Panc1 (cell line): ENCODE measurements at regions not wholly inside any gene's neighbourhood (a gene's known extent, or its start where the extent isn't known, plus 50 kb on each side); places are given as distances from the start of the nearest gene placed in this dataset.

Experiments used
- ATAC-seq: fragments of 200-7000 bp; cut with Tn5 transposase; 2 replicates; pipeline ENCODE4 v1.9.1; 2020; ENCODE audit warnings: mild to moderate bottlenecking, moderate library complexity
- BruUV-seq: library from RNA; stranded (reverse); fragments of 400-500 nt; replicated peaks from 2 replicates; lab custom pipeline; 2021; lab: Mats Ljungman, UMichigan
- CTCF ChIA-PET: fragments of 300-600 bp; sonication (Branson Sonifier 250); formaldehyde crosslinking; loops from one replicate; lab custom pipeline; 2022; ENCODE audit warnings: antibody characterized with exemption; lab: Charles Lee
- POLR2A ChIA-PET: fragments of 300-600 bp; sonication (Branson Sonifier 250); formaldehyde crosslinking; loops from one replicate; lab custom pipeline; 2022; ENCODE audit warnings: antibody characterized with exemption; lab: Charles Lee
- DNase-seq: peaks from one replicate; pipeline ENCODE4 v3.0.0-alpha.2; 2010; ENCODE audit warnings: low read depth, low spot score
- H3K27ac ChIP-seq: 2 replicates; pipeline ENCODE4 v1.5.1; 2011; ENCODE audit warnings: mild to moderate bottlenecking, low read length, inconsistent platforms
- H3K27me3 ChIP-seq: fragments of 200-500 bp; sonication (Bioruptor generic); 2 replicates; pipeline ENCODE4 v1.6.0; 2014; ENCODE audit warnings: low read length, inconsistent platforms; ENCODE audit not compliant: control insufficient read depth, insufficient read depth
- H3K36me3 ChIP-seq: fragments of 200-500 bp; sonication (Bioruptor generic); 2 replicates; pipeline ENCODE4 v1.5.1; 2014; ENCODE audit warnings: inconsistent platforms, mild to moderate bottlenecking, low read length, moderate library complexity; ENCODE audit not compliant: control insufficient read depth, insufficient read depth
- H3K4me1 ChIP-seq: 2 replicates; pipeline ENCODE4 v1.5.1; 2011; ENCODE audit warnings: inconsistent platforms, mild to moderate bottlenecking, low read length, moderate library complexity; ENCODE audit not compliant: control insufficient read depth, insufficient read depth
- H3K4me3 ChIP-seq, 2 experiments: 2 replicates each; pipeline ENCODE4 v1.5.1; 2011 to 2012; ENCODE audit warnings: low read depth in 2 of 2, low read length in 2 of 2, mild to moderate bottlenecking in 2 of 2, inconsistent platforms in 1 of 2, moderate library complexity in 1 of 2
- H3K9me3 ChIP-seq: fragments of 200-500 bp; sonication (Bioruptor generic); 2 replicates; pipeline ENCODE4 v1.5.1; 2014; ENCODE audit warnings: low read depth, mild to moderate bottlenecking, inconsistent platforms, low read length, moderate library complexity; ENCODE audit not compliant: control insufficient read depth, insufficient read depth
- CTCF ChIP-seq: fragments of 450-650 bp; IDR thresholded peaks from 2 replicates; pipeline ENCODE4 v1.5.1; 2017; ENCODE audit warnings: mild to moderate bottlenecking
- POLR2AphosphoS5 ChIP-seq: IDR thresholded peaks from 2 replicates; pipeline ENCODE4 v1.6.1; 2012; ENCODE audit warnings: mild to moderate bottlenecking, low read depth, low read length, moderate library complexity
- REST ChIP-seq, 2 experiments: IDR thresholded peaks; 2 replicates each; pipeline ENCODE4 v1.6.1; 2011 to 2012; ENCODE audit warnings: low read depth in 2 of 2, control low read depth in 1 of 2, low read length in 1 of 2, mild to moderate bottlenecking in 1 of 2, moderate library complexity in 1 of 2; ENCODE audit not compliant: insufficient read depth in 1 of 2
- SIN3A ChIP-seq: IDR thresholded peaks from 2 replicates; pipeline ENCODE4 v1.6.1; 2012; ENCODE audit warnings: low read depth, mild to moderate bottlenecking, low read length, moderate library complexity, borderline replicate concordance; ENCODE audit not compliant: insufficient read depth
- TCF7L2 ChIP-seq: IDR thresholded peaks from 2 replicates; pipeline ENCODE4 v1.6.1; 2011; ENCODE audit warnings: mild to moderate bottlenecking, low read depth, low read length, inconsistent platforms
- in situ Hi-C: cut with HindIII; loops from 2 replicates; pipeline ENCODE4 v1.10.0; 2016; ENCODE audit warnings: low sequenced_read_pairs, low pct_unique_long_range_greater_than_20kb
- intact Hi-C: fragments of 100-400 bp; cut with micrococcal nuclease; formaldehyde crosslinking; loops from one replicate; pipeline ENCODE4 v1.10.0; 2022; ENCODE audit not compliant: unreplicated experiment

- Histone ChIP-seq H3K27me3 (no peaks in the 10 kb centered on the region), H3K9me3 (no peaks in the 10 kb centered on the region), H3K4me3 (no peak overlapping the region), H3K4me1 (no peaks in the 10 kb centered on the region), H3K27ac (no peak overlapping the region), H3K36me3 (no peaks in the 10 kb centered on the region)
- DNase-seq, result no peak
- in situ Hi-C loops, result no loop called here
- no peak for TF ChIP-seq REST (IDR thresholded peaks at IDR 0.05; ENCODE audit: insufficient read depth in 1 of 2, low read depth in 2 of 2, low read length in 1 of 2)
- TF ChIP-seq TCF7L2, result no peak
- TF ChIP-seq POLR2AphosphoS5, result no peak
- TF ChIP-seq SIN3A, result no peak
- TF ChIP-seq CTCF, result no peak
- no TSS peak for BruUV-seq
- ChIA-PET POLR2A (no interaction called here), CTCF (no interaction called here)
- intact Hi-C loops, result no loop called here
- ATAC-seq, result no peak
Measured at GRCh38 chr1:216812966-216813365, 89.7 kb upstream of the ESRRG start.

- Histone ChIP-seq H3K4me1 (no peaks in the 10 kb centered on the region), H3K36me3 (no peaks in the 10 kb centered on the region), H3K9me3 (no peaks in the 10 kb centered on the region), H3K4me3 (no peak overlapping the region), H3K27me3 (no peaks in the 10 kb centered on the region), H3K27ac (no peak overlapping the region)
- intact Hi-C loops (no loop called here), in situ Hi-C loops (no loop called here)
- ChIA-PET POLR2A (no interaction called here), CTCF (no interaction called here)
- DNase-seq, result no peak
- TF ChIP-seq TCF7L2, result no peak
- no peak for TF ChIP-seq CTCF
- no peak for TF ChIP-seq REST (IDR thresholded peaks at IDR 0.05; ENCODE audit: insufficient read depth in 1 of 2, low read depth in 2 of 2, low read length in 1 of 2)
- no peak for TF ChIP-seq SIN3A
- no peak for TF ChIP-seq POLR2AphosphoS5
- BruUV-seq, result no TSS peak
- ATAC-seq, result no peak
Measured at GRCh38 chr1:216809649-216810048, 86.4 kb upstream of the ESRRG start.
